Psoas muscle (tissue), 7 donors: ENCODE measurements at regions not wholly inside any gene's neighbourhood (a gene's known extent, or its start where the extent isn't known, plus 50 kb on each side); places are given as distances from the start of the nearest gene placed in this dataset.

Experiments
- ATAC-seq, 4 donors: fragments of 200-7000 bp; cut with Tn5 transposase; one replicate each; pipeline ENCODE4 v1.9.1; 2020; ENCODE audit warnings: moderate library complexity in 3 of 4, mild to moderate bottlenecking in 2 of 4
- DNase-seq, 2 donors: peaks; one replicate each; pipeline ENCODE4 v3.0.0-alpha.2; 2020
- H3K27ac ChIP-seq: fragments of 200-600 bp; one replicate; pipeline ENCODE4 v1.8.0; 2022
- H3K27me3 ChIP-seq, 3 donors: fragments of 200-600 bp in 1 of 3; one replicate each; pipeline versions ENCODE4 v1.6.1 to v1.8.0; 2013 to 2022; ENCODE audit warnings: low read length in 2 of 3, mild to moderate bottlenecking in 2 of 3, moderate library complexity in 1 of 3; ENCODE audit not compliant: insufficient read depth in 3 of 3
- H3K36me3 ChIP-seq, 2 donors: fragments of 200-600 bp in 1 of 2; one replicate each; pipeline versions ENCODE4 v1.6.1 to v1.8.0; 2013 to 2022; ENCODE audit warnings: low read depth in 1 of 2, mild to moderate bottlenecking in 1 of 2, moderate library complexity in 1 of 2; ENCODE audit not compliant: insufficient read depth in 1 of 2
- H3K4me1 ChIP-seq: fragments of 200-600 bp; one replicate; pipeline ENCODE4 v1.8.0; 2022
- H3K4me3 ChIP-seq: fragments of 200-600 bp; one replicate; pipeline ENCODE4 v1.8.0; 2022; ENCODE audit warnings: mild to moderate bottlenecking
- H3K9me3 ChIP-seq: fragments of 200-600 bp; one replicate; pipeline ENCODE4 v1.8.0; 2022
- CTCF ChIP-seq: fragments of 200-600 bp; IDR thresholded peaks from one replicate; pipeline ENCODE4 v1.8.0; 2022; ENCODE audit warnings: antibody characterized with exemption
- WGBS, 3 donors: extraction: QIAGEN DNeasy Blood & Tissue Kit; methylation state at CpG; one replicate each; pipeline versions ENCODE4 v1.1.6 to v1.1.7; 2013; 5-methylcytosine and 5-hydroxymethylcytosine counted together
- intact Hi-C, 2 donors: fragments of 100-400 bp; cut with DNase I; formaldehyde crosslinking; loops; one replicate each; pipeline versions ENCODE4 v1.11.0 to v1.14.2; 2022
- donor health status: healthy with polysubstance abuse.
- donor health status: DM: no; HTN: no; CAD: no; lungs with moderate emphysema.
- donor health status: Bipolar disorder and iron deficiency.
- donor health status: healthy.
- donor health status: DM: yes; HTN: yes; CAD: no.
- donor health status: DM: no; HTN: no; CAD: no.
- donor health status: DM: yes; HTN: yes; CAD: no.

- TF ChIP-seq CTCF: no peak
- intact Hi-C loops: no loop called here
Observed at GRCh38 chr5:72621576-72621975, 114.4 kb upstream of the ZNF366 start.

GRCh38 chr5:72619677-72620076 is 112.5 kb upstream of the ZNF366 start:
- Histone ChIP-seq H3K4me3 (no peak overlapping the region), H3K36me3 (no peaks in the 10 kb centered on the region), H3K27me3 (no peaks in the 10 kb centered on the region), H3K9me3 (no peaks in the 10 kb centered on the region), H3K27ac (peak overlapping the region; percentile 92), H3K4me1 (peaks cover 62% of the 10 kb centered on the region)
- ATAC-seq (no peak), DNase-seq (no peak)
- intact Hi-C loops: loop anchor here (5.0 to 10.0 kb wide), 2 partner anchors 198 to 225 kb away; partner anchors contain the start of gene TNPO1 (in 1 of the 2)
- 10 to 60% (median 39%) methylated on average over 1 of the region's 1 CpG for WGBS, 3 donors
- TF ChIP-seq CTCF: no peak

More at GRCh38 chr5:72621576-72621975, 114.4 kb upstream of the ZNF366 start:
- no peaks in the 10 kb centered on the region for H3K36me3 ChIP-seq
- 26 to 55% (median 39%) methylated on average over 1 of the region's 1 CpG for WGBS, 3 donors
- no peaks in the 10 kb centered on the region for H3K27me3 ChIP-seq
- DNase-seq: no peak
- peaks cover 71% of the 10 kb centered on the region for H3K4me1 ChIP-seq
- peak overlapping the region; percentile 85 for H3K27ac ChIP-seq
- H3K4me3 ChIP-seq: peak overlapping the region; percentile 5
- peak in 2 of 4 donors; percentile 22 to 26 for ATAC-seq
- H3K9me3 ChIP-seq: no peaks in the 10 kb centered on the region

GRCh38 chr5:72619251-72619650 is 112.0 kb upstream of the ZNF366 start:
- H3K27ac ChIP-seq: peak overlapping the region; percentile 92
- H3K4me3 ChIP-seq: no peak overlapping the region
- intact Hi-C loops: loop anchor here (5.0 to 10.0 kb wide), 2 partner anchors 198 to 226 kb away; partner anchors contain the start of gene TNPO1 (in 1 of the 2)
- H3K27me3 ChIP-seq: no peaks in the 10 kb centered on the region
- DNase-seq (no peak), ATAC-seq (peak in 1 of 4 donors; percentile 6)
- no peak for TF ChIP-seq CTCF
- 90 to 94% (median 94%) methylated on average over 2 of the region's 2 CpGs for WGBS, 3 donors
- no peaks in the 10 kb centered on the region for H3K9me3 ChIP-seq
- H3K4me1 ChIP-seq: peaks cover 58% of the 10 kb centered on the region
- H3K36me3 ChIP-seq: no peaks in the 10 kb centered on the region

GRCh38 chr5:72618708-72619107 is 111.5 kb upstream of the ZNF366 start:
- TF ChIP-seq CTCF: no peak
- H3K4me1 ChIP-seq: peaks cover 52% of the 10 kb centered on the region
- intact Hi-C loops: loop anchor here (5.0 to 10.0 kb wide), 2 partner anchors 199 to 226 kb away; partner anchors contain the start of gene TNPO1 (in 1 of the 2)
- no peaks in the 10 kb centered on the region for H3K27me3 ChIP-seq
- H3K9me3 ChIP-seq: no peaks in the 10 kb centered on the region
- H3K27ac ChIP-seq: peak overlapping the region; percentile 92
- H3K4me3 ChIP-seq: no peak overlapping the region
- ATAC-seq (peak; percentile 83 to 92 (median 90)), DNase-seq (no peak)
- 20 to 33% (median 22%) methylated on average over 4 of the region's 4 CpGs for WGBS, 3 donors
- H3K36me3 ChIP-seq: no peaks in the 10 kb centered on the region

GRCh38 chr5:72615061-72615460 is 107.9 kb upstream of the ZNF366 start:
- Histone ChIP-seq H3K27me3 (no peaks in the 10 kb centered on the region), H3K4me3 (no peak overlapping the region), H3K36me3 (no peaks in the 10 kb centered on the region), H3K4me1 (peaks cover 27% of the 10 kb centered on the region), H3K9me3 (no peaks in the 10 kb centered on the region), H3K27ac (no peak overlapping the region)
- no peak for DNase-seq
- intact Hi-C loops: loop anchor here (5.0 to 10.0 kb wide), 2 partner anchors 202 to 230 kb away; partner anchors contain the start of gene TNPO1 (in 1 of the 2)
- ATAC-seq: no peak
- no peak for TF ChIP-seq CTCF
